ENCODE measurements at regions not wholly inside any gene's neighbourhood (a gene's known extent, or its start where the extent isn't known, plus 50 kb on each side); places are given as distances from the start of the nearest gene placed in this dataset.

GRCh38 chr2:136538489-136538888 is 226.9 kb upstream of the THSD7B start:
- no peaks in the 10 kb centered on the region for H3K4me1 ChIP-seq (ENCODE audit: control insufficient read depth, extremely low read depth, insufficient read depth, low read length)
- FAIRE-seq (no peak), DNase-seq (ENCODE audit: low read depth, low spot score) (no peak)
- no peaks in the 10 kb centered on the region for H3K27me3 ChIP-seq (ENCODE audit: control insufficient read depth, extremely low read depth, insufficient read depth, low read length)
- TF ChIP-seq EZH2 (IDR thresholded peaks at IDR 0.05; ENCODE audit: low read length) (no peak), CTCF (optimal IDR thresholded peaks at IDR 0.05 in 1 of 3, IDR thresholded peaks at IDR 0.05 in 1 of 3, conservative IDR thresholded peaks at IDR 0.05 in 1 of 3; ENCODE audit: extremely low read depth in 1 of 3, insufficient read depth in 2 of 3, low read length in 3 of 3) (no peak)
- no peak overlapping the region for H3K4me2 ChIP-seq (ENCODE audit: control insufficient read depth, extremely low read depth, insufficient read depth, low read depth, low read length)
- H3K4me3 ChIP-seq (ENCODE audit: control insufficient read depth in 2 of 3, extremely low read depth in 1 of 3, insufficient read depth in 2 of 3, low read depth in 1 of 3, low read length in 3 of 3), result no peak overlapping the region
- H3K36me3 ChIP-seq (ENCODE audit: control insufficient read depth in 2 of 2, extremely low read depth in 1 of 2, insufficient read depth in 2 of 2, low read length in 2 of 2), result no peaks in the 10 kb centered on the region
- no peak overlapping the region for H3K27ac ChIP-seq (ENCODE audit: control insufficient read depth, insufficient read depth, low read length)
- no peaks in the 10 kb centered on the region for H4K20me1 ChIP-seq (ENCODE audit: control insufficient read depth, extremely low read depth, insufficient read depth, low read length)
- dilution Hi-C loops (cut with MboI; ENCODE audit: extremely low pct_ligation_motif_present, low sequenced_read_pairs), result no loop called here
- no peak overlapping the region for H2AFZ ChIP-seq (ENCODE audit: control insufficient read depth, low read length)
- no peaks in the 10 kb centered on the region for H3K9me1 ChIP-seq (ENCODE audit: control insufficient read depth, extremely low read depth, insufficient read depth, low read length)
- no peaks in the 10 kb centered on the region for H3K79me2 ChIP-seq (ENCODE audit: control insufficient read depth, insufficient read depth, low read length)
- H3K9me3 ChIP-seq (ENCODE audit: control insufficient read depth, low read depth, low read length), result peaks cover 2% of the 10 kb centered on the region
- H3K9ac ChIP-seq (ENCODE audit: control insufficient read depth, extremely low read depth, insufficient read depth, low read length), result no peak overlapping the region

GRCh38 chr2:136534811-136535210 is 230.5 kb upstream of the THSD7B start:
- FAIRE-seq (no peak), DNase-seq (ENCODE audit: low read depth, low spot score) (no peak)
- H3K79me2 ChIP-seq (ENCODE audit: control insufficient read depth, insufficient read depth, low read length), result no peaks in the 10 kb centered on the region
- no peaks in the 10 kb centered on the region for H3K36me3 ChIP-seq (ENCODE audit: control insufficient read depth in 2 of 2, extremely low read depth in 1 of 2, insufficient read depth in 2 of 2, low read length in 2 of 2)
- H3K9me3 ChIP-seq (ENCODE audit: control insufficient read depth, low read depth, low read length), result peaks cover 2% of the 10 kb centered on the region
- H2AFZ ChIP-seq (ENCODE audit: control insufficient read depth, low read length), result no peak overlapping the region
- no peaks in the 10 kb centered on the region for H4K20me1 ChIP-seq (ENCODE audit: control insufficient read depth, extremely low read depth, insufficient read depth, low read length)
- no peak overlapping the region for H3K4me2 ChIP-seq (ENCODE audit: control insufficient read depth, extremely low read depth, insufficient read depth, low read depth, low read length)
- no peaks in the 10 kb centered on the region for H3K9me1 ChIP-seq (ENCODE audit: control insufficient read depth, extremely low read depth, insufficient read depth, low read length)
- H3K27me3 ChIP-seq (ENCODE audit: control insufficient read depth, extremely low read depth, insufficient read depth, low read length), result no peaks in the 10 kb centered on the region
- no peak overlapping the region for H3K9ac ChIP-seq (ENCODE audit: control insufficient read depth, extremely low read depth, insufficient read depth, low read length)
- TF ChIP-seq CTCF (optimal IDR thresholded peaks at IDR 0.05 in 1 of 3, IDR thresholded peaks at IDR 0.05 in 1 of 3, conservative IDR thresholded peaks at IDR 0.05 in 1 of 3; ENCODE audit: extremely low read depth in 1 of 3, insufficient read depth in 2 of 3, low read length in 3 of 3), result no peak
- no peak for TF ChIP-seq EZH2 (IDR thresholded peaks at IDR 0.05; ENCODE audit: low read length)
- H3K4me1 ChIP-seq (ENCODE audit: control insufficient read depth, extremely low read depth, insufficient read depth, low read length), result no peaks in the 10 kb centered on the region
- no peak overlapping the region for H3K27ac ChIP-seq (ENCODE audit: control insufficient read depth, insufficient read depth, low read length)
- H3K4me3 ChIP-seq (ENCODE audit: control insufficient read depth in 2 of 3, extremely low read depth in 1 of 3, insufficient read depth in 2 of 3, low read depth in 1 of 3, low read length in 3 of 3), result no peak overlapping the region
- dilution Hi-C loops (cut with MboI; ENCODE audit: extremely low pct_ligation_motif_present, low sequenced_read_pairs), result no loop called here

Data from keratinocyte (primary cell).